Endothelial cell (in vitro differentiated cells): ENCODE measurements at regions not wholly inside any gene's neighbourhood (a gene's known extent, or its start where the extent isn't known, plus 50 kb on each side); places are given as distances from the start of the nearest gene placed in this dataset.

Source experiments
- DNase-seq: peaks from one replicate; pipeline ENCODE4 v3.0.0; 2021; ENCODE audit warnings: low spot score
- H3K27ac Mint-ChIP-seq: one replicate; pipeline ENCODE4 v1.8.0; 2021; ENCODE audit warnings: mixed read lengths, inconsistent platforms; ENCODE audit not compliant: unreplicated experiment
- H3K27me3 Mint-ChIP-seq: one replicate; pipeline ENCODE4 v1.8.0; 2021; ENCODE audit warnings: mild to moderate bottlenecking, moderate library complexity, mixed read lengths, inconsistent platforms; ENCODE audit not compliant: unreplicated experiment
- H3K36me3 Mint-ChIP-seq: one replicate; pipeline ENCODE4 v1.8.0; 2021; ENCODE audit warnings: mild to moderate bottlenecking, low read depth, mixed read lengths, inconsistent platforms; ENCODE audit not compliant: unreplicated experiment
- H3K4me1 Mint-ChIP-seq: one replicate; pipeline ENCODE4 v1.8.0; 2021; ENCODE audit warnings: mild to moderate bottlenecking, mixed read lengths, inconsistent platforms; ENCODE audit not compliant: unreplicated experiment
- H3K4me3 Mint-ChIP-seq: one replicate; pipeline ENCODE4 v1.8.0; 2021; ENCODE audit warnings: mild to moderate bottlenecking, mixed read lengths, inconsistent platforms; ENCODE audit not compliant: unreplicated experiment
- H3K9me3 Mint-ChIP-seq: one replicate; pipeline ENCODE4 v1.8.0; 2021; ENCODE audit warnings: mixed read lengths, inconsistent platforms; ENCODE audit not compliant: unreplicated experiment
- CTCF ChIP-seq: fragments of 200-600 bp; sonication (generic); IDR thresholded peaks from one replicate; pipeline ENCODE4 v1.5.0; 2021; ENCODE audit warnings: antibody characterized with exemption; ENCODE audit not compliant: unreplicated experiment

GRCh38 chr7:80991654-80992053 is 72.8 kb upstream of the SEMA3C start:
- H3K27ac Mint-ChIP-seq, result no peak overlapping the region
- no peaks in the 10 kb centered on the region for H3K9me3 Mint-ChIP-seq
- no peaks in the 10 kb centered on the region for H3K27me3 Mint-ChIP-seq
- no peak for TF ChIP-seq CTCF
- no peak for DNase-seq
- no peaks in the 10 kb centered on the region for H3K4me1 Mint-ChIP-seq
- H3K4me3 Mint-ChIP-seq, result no peak overlapping the region
- no peaks in the 10 kb centered on the region for H3K36me3 Mint-ChIP-seq

- H3K36me3 Mint-ChIP-seq, result no peaks in the 10 kb centered on the region
- H3K4me1 Mint-ChIP-seq, result no peaks in the 10 kb centered on the region
- no peaks in the 10 kb centered on the region for H3K9me3 Mint-ChIP-seq
- DNase-seq, result no peak
- no peak overlapping the region for H3K4me3 Mint-ChIP-seq
- no peak overlapping the region for H3K27ac Mint-ChIP-seq
- no peaks in the 10 kb centered on the region for H3K27me3 Mint-ChIP-seq
- TF ChIP-seq CTCF, result no peak
These were observed 65.8 kb upstream of the SEMA3C start for GRCh38 chr7:80984619-80985018.

- no peaks in the 10 kb centered on the region for H3K9me3 Mint-ChIP-seq
- no peaks in the 10 kb centered on the region for H3K4me1 Mint-ChIP-seq
- no peak for DNase-seq
- no peaks in the 10 kb centered on the region for H3K36me3 Mint-ChIP-seq
- H3K27ac Mint-ChIP-seq, result no peak overlapping the region
- no peaks in the 10 kb centered on the region for H3K27me3 Mint-ChIP-seq
- TF ChIP-seq CTCF, result no peak
- no peak overlapping the region for H3K4me3 Mint-ChIP-seq
These were observed 62.6 kb upstream of the SEMA3C start for GRCh38 chr7:80981405-80981804.

GRCh38 chr7:80977751-80978150 is 58.9 kb upstream of the SEMA3C start:
- Mint-ChIP-seq H3K27me3 (no peaks in the 10 kb centered on the region), H3K36me3 (no peaks in the 10 kb centered on the region), H3K4me1 (no peaks in the 10 kb centered on the region), H3K4me3 (no peak overlapping the region), H3K27ac (no peak overlapping the region), H3K9me3 (no peaks in the 10 kb centered on the region)
- no peak for DNase-seq
- no peak for TF ChIP-seq CTCF

GRCh38 chr7:80974396-80975358 is 55.8 kb upstream of the SEMA3C start:
- no peaks in the 10 kb centered on the region for H3K4me1 Mint-ChIP-seq
- no peaks in the 10 kb centered on the region for H3K9me3 Mint-ChIP-seq
- H3K27ac Mint-ChIP-seq, result no peak overlapping the region
- no peak for TF ChIP-seq CTCF
- no peaks in the 10 kb centered on the region for H3K36me3 Mint-ChIP-seq
- no peak for DNase-seq
- no peaks in the 10 kb centered on the region for H3K27me3 Mint-ChIP-seq
- no peak overlapping the region for H3K4me3 Mint-ChIP-seq
